Ureter (tissue), 1 donor: ENCODE measurements at regions not wholly inside any gene's neighbourhood (a gene's known extent, or its start where the extent isn't known, plus 50 kb on each side); places are given as distances from the start of the nearest gene placed in this dataset.
"Not testable (repeated sequence)": the region's sequence is repeated elsewhere in the genome, so short reads cannot be mapped to it uniquely, and the experiment has no call there.

Experiments used
- DNase-seq: peaks from one replicate; pipeline ENCODE4 v3.0.0-alpha.2; 2020; ENCODE audit warnings: low spot score
- donor health status: DM: yes; HTN: yes; CAD: no.

DNA sequence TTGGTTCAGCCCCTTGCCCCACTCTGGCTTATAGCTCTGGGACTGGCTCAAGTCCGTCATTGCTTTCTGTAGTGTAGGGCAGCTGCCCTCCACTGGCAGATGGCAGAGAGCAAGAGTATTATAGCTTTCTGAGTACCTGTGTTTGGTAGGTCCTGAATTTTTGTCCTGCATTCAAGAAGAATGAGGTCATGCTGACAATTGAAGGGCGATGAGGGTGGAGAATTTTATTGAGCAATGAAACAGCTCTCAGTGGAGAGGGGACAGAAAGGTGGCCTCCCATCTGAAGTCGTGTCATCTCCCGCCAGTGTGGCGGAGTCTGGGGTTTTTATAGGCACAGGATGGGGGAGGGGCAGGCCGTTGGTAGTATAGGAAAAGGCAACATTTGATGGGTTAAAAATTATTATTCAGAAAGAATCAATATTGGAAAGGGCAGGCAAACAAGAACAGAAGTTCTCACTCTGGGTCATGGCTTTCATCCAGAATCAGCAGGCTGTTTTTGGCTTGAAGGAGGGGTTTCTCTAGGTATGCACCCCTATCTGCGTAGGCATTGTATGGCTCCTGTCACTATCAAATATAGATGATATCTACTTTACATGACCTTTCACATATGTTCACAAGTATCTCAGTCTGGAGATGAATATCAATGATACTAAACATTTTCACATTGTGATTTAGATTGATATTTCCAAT is 1239.7 kb upstream of the ALCAM start:
- DNase-seq, result no peak

DNA sequence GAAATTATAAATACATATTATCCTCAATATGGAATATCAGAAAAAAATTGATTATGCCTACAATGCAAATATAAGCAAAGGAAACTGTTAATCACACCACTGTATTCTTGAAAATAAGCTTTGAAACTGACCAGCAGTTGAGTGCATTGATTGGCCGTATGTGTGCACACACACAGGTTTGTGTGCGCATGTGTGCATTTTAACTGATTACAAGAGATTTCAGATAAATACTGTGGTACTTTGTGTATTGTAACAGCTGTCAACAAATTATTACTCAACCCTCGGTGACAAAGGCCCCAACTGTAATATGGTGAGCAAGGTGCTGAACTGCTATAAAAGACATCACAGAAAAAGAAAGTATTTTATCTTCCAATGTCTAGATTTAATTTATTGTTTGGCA is 1238.9 kb upstream of the ALCAM start:
- no peak for DNase-seq

GRCh38 chr3:104132566-104133403 is 1233.9 kb upstream of the ALCAM start:
- DNase-seq, result no peak

GRCh38 chr3:104133630-104134029 is 1233.1 kb upstream of the ALCAM start:
- DNase-seq, result no peak

GRCh38 chr3:104137116-104137515 is 1229.6 kb upstream of the ALCAM start:
- DNase-seq, result no peak

DNA sequence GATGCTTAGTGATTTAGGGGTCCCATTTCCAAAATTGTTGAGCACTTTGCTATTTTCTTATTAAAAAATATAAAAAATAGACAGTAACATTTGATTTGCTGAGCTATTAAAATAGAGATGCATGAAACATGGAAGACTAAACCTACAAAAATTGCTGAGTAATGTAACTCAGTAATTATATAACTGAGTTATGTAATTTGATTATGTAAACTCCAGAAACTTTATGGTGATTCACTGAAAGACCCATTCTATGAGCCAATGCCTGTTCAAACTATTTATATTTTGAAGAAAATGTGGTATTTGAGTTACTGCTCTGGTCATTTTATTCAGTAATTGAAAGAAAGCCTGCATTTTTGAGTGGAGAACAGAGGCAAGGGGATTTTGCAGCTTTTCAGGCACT is 1221.5 kb upstream of the ALCAM start:
- DNase-seq, result no peak

- DNase-seq, result no peak
Measured at GRCh38 chr3:104149154-104149553, 1217.6 kb upstream of the ALCAM start.

GRCh38 chr3:104150724-104151123 is 1216.0 kb upstream of the ALCAM start:
- no peak for DNase-seq

GRCh38 chr3:104154896-104155295 is 1211.8 kb upstream of the ALCAM start:
- DNase-seq, result no peak

- DNase-seq, result no peak
Measured at GRCh38 chr3:104165866-104166265, 1200.8 kb upstream of the ALCAM start.

- DNase-seq, result no peak
Measured at GRCh38 chr3:104168386-104168785, 1198.3 kb upstream of the ALCAM start.

DNA sequence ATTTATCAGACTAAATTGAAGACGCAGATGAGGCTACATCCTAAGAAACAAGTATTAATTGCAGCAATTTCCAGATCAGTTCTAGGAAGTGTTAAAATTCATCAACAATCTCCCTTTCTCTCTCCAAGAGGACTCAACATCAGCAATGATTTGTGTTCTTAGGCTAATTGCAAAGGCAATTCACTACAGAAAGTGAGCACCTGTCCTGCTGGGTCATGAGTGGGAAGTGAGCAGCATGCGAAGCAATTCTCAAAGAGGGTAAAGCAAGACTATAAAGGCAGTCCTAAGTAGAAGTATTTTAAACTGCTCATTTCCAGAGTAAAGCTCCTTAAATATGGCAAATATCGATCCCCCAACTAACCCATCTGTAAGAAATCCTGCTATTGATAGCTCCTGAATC is 1191.0 kb upstream of the ALCAM start:
- DNase-seq, result no peak

GRCh38 chr3:104176706-104177105 is 1190.0 kb upstream of the ALCAM start:
- DNase-seq, result no peak

DNA sequence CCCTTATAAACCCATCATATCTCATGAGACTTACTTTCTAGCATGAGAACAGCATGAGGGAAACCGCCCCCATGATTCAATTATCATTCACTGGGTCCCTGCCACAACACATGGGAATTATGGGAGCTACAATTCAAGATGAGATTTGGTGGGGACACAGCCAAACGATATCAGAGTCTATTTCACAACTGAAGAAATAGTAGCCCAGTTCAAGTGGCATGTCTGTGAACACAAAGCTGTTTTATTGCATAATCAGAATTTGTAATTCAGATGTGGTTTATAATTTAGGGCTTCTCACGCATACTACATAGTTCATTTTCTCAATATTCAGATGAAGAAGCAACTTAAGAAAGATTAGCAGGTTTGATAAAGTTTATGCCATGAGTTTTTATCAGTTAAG is 1188.0 kb upstream of the ALCAM start:
- DNase-seq, result no peak

- no peak for DNase-seq
Measured at GRCh38 chr3:104180906-104181305, 1185.8 kb upstream of the ALCAM start.

GRCh38 chr3:104190681-104191080 is 1176.0 kb upstream of the ALCAM start:
- no peak for DNase-seq

DNA sequence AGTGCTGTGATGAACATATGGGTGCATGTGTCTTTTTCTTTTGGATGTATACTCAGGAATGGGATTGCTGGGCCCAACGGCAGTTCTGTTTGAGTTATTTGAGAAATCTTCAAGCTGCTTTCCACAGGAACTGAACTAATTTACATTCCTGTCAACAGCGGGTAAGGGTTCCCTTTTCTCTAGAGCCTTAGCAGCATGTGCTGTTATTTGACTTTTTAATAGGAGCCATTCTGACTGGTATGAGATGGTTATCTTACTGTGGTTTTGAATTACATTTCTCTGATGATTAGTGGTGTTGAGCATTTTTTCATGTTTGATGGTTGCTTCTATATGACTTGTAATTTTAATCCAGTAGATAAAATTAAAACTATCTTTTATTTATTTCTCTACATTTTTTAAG is 1168.6 kb upstream of the ALCAM start:
- no peak for DNase-seq

DNA sequence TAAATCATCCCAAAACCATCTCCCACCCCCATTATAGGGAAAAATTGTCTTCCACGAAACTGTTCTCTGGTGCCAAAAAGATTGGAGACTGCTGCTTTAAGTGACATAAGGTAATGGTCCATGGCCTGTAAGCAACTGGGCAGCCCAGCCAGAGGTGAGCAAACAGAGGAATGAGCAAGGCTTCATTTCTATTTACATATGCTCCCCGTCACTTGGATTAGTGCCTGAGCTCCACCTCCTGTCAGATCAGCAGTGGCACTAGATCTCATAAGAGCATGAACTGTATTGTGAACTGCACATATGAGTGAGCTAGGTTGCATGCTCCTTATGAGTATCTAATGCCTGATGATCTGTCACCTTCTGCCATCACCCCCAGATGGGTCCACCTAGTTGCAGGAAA is 1159.8 kb upstream of the ALCAM start:
- DNase-seq, result no peak

DNA sequence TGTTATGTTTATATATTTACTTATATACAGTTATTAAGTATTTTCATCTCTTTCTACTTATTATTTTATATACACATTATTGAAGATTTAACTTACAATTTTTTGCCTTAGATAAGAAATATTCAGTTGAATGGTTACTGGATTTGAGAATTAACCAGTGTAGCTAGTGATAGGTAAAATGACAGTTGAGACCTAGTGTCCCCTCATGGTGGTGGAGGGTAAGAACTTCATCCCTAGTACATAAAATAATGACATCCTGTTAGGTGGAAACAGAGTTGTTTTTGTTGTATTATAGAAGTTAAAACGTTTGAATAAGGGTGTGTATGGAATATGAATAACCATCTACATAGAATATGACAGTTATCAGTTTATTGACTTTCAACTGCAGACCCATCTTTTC is 1152.4 kb upstream of the ALCAM start:
- no peak for DNase-seq

GRCh38 chr3:104214937-104215336 is 1151.8 kb upstream of the ALCAM start:
- no peak for DNase-seq

DNA sequence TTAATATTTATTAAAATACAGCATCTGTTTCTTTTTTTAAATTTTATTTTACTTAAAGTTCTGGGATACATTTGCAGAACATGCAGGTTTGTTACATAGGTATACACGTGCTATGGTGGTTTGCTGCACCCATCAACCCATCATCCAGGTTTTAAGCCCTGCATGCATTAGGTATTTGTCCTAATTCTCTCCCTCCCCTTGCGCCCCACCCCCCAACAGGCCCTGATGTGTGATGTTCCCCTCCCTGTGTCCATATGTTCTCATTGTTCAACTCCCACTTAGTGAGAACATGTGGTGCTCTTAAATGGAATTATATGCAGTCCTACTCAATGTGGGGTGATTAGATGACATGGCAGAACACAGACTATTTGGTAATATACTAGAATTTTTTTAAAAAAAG is 1147.7 kb upstream of the ALCAM start:
- DNase-seq, result not testable (repeated sequence)

- DNase-seq, result no peak
Measured at GRCh38 chr3:104234442-104235194, 1132.1 kb upstream of the ALCAM start.
